ENCODE measurements at regions not wholly inside any gene's neighbourhood (a gene's known extent, or its start where the extent isn't known, plus 50 kb on each side); places are given as distances from the start of the nearest gene placed in this dataset.

GRCh38 chr12:45490232-45490881, 239.1 kb upstream of the ARID2 start:
- no peaks in the 10 kb centered on the region for H4K20me1 ChIP-seq (ENCODE audit: low read length)
- H2AFZ ChIP-seq (ENCODE audit: low read length) = no peak overlapping the region
- intact Hi-C loops (cut with micrococcal nuclease) = no loop called here
- H3F3A ChIP-seq (ENCODE audit: low read length, unreplicated experiment) = no peaks in the 10 kb centered on the region
- H3K27me3 ChIP-seq (ENCODE audit: low read length) = no peaks in the 10 kb centered on the region
- H3K4me2 ChIP-seq (ENCODE audit: low read length) = no peak overlapping the region
- BruUV-seq (replicated peaks) = no TSS peak
- no peaks in the 10 kb centered on the region for H3K9me3 ChIP-seq (ENCODE audit: low read length)
- POLR2A ChIA-PET (ENCODE audit: unreplicated experiment) = no interaction called here
- no peaks in the 10 kb centered on the region for H3K79me2 ChIP-seq (ENCODE audit: low read length)
- H3K9me2 ChIP-seq (replicated peaks; ENCODE audit: low read length) = no peaks in the 10 kb centered on the region
- 0 out of 2 replicates have a peak, but pooled peaks have one; percentile 34 for TF ChIP-seq CTCF (conservative IDR thresholded peaks at IDR 0.05; ENCODE audit: low read depth, low read length)
- no peak for TF ChIP-seq EZH2phosphoT487 (IDR thresholded peaks at IDR 0.05; ENCODE audit: borderline replicate concordance, low read length)
- TF ChIP-seq EZH2 (IDR thresholded peaks at IDR 0.05; ENCODE audit: low read length, unreplicated experiment) = no peak
- peak; percentile 30 for DNase-seq
- H3K9ac ChIP-seq (ENCODE audit: low read length) = no peak overlapping the region
- no peak overlapping the region for H3K27ac ChIP-seq (ENCODE audit: low read length)
- no peaks in the 10 kb centered on the region for H3K4me1 ChIP-seq (ENCODE audit: insufficient read depth, low read length)
- no peak overlapping the region for H3K4me3 ChIP-seq (ENCODE audit: low read length)
- H3K36me3 ChIP-seq (ENCODE audit: low read depth, low read length) = no peaks in the 10 kb centered on the region
- CTCF ChIA-PET = interaction anchor here (0.9 kb wide), 1 partner anchor 1475 kb away, joined by 3 read pairs; no protein-coding TSS in a partner anchor
- peak; percentile 46 for ATAC-seq

GRCh38 chr12:45494279-45494678, 235.2 kb upstream of the ARID2 start:
- TF ChIP-seq EZH2phosphoT487 (IDR thresholded peaks at IDR 0.05; ENCODE audit: borderline replicate concordance, low read length) = no peak
- TF ChIP-seq EZH2 (IDR thresholded peaks at IDR 0.05; ENCODE audit: low read length, unreplicated experiment) = no peak
- TF ChIP-seq CTCF (conservative IDR thresholded peaks at IDR 0.05; ENCODE audit: low read depth, low read length) = no peak
- no peaks in the 10 kb centered on the region for H3K4me1 ChIP-seq (ENCODE audit: insufficient read depth, low read length)
- ATAC-seq (no peak), DNase-seq (no peak)
- H3K36me3 ChIP-seq (ENCODE audit: low read depth, low read length) = no peaks in the 10 kb centered on the region
- H3K9ac ChIP-seq (ENCODE audit: low read length) = no peak overlapping the region
- H4K20me1 ChIP-seq (ENCODE audit: low read length) = no peaks in the 10 kb centered on the region
- H3K9me3 ChIP-seq (ENCODE audit: low read length) = no peaks in the 10 kb centered on the region
- CTCF ChIA-PET = no interaction called here
- H3K27ac ChIP-seq (ENCODE audit: low read length) = no peak overlapping the region
- H3K4me2 ChIP-seq (ENCODE audit: low read length) = no peak overlapping the region
- intact Hi-C loops (cut with micrococcal nuclease) = no loop called here
- no peaks in the 10 kb centered on the region for H3F3A ChIP-seq (ENCODE audit: low read length, unreplicated experiment)
- no peak overlapping the region for H3K4me3 ChIP-seq (ENCODE audit: low read length)
- no peaks in the 10 kb centered on the region for H3K79me2 ChIP-seq (ENCODE audit: low read length)
- H2AFZ ChIP-seq (ENCODE audit: low read length) = no peak overlapping the region
- no peaks in the 10 kb centered on the region for H3K27me3 ChIP-seq (ENCODE audit: low read length)
- H3K9me2 ChIP-seq (replicated peaks; ENCODE audit: low read length) = no peaks in the 10 kb centered on the region
- no TSS peak for BruUV-seq (replicated peaks)
- POLR2A ChIA-PET (ENCODE audit: unreplicated experiment) = no interaction called here

GRCh38 chr12:45498645-45499044, 230.9 kb upstream of the ARID2 start:
- Histone ChIP-seq H3F3A (ENCODE audit: low read length, unreplicated experiment) (no peaks in the 10 kb centered on the region), H3K27me3 (ENCODE audit: low read length) (no peaks in the 10 kb centered on the region), H3K4me3 (ENCODE audit: low read length) (no peak overlapping the region), H3K9me2 (replicated peaks; ENCODE audit: low read length) (no peaks in the 10 kb centered on the region), H3K79me2 (ENCODE audit: low read length) (no peaks in the 10 kb centered on the region), H4K20me1 (ENCODE audit: low read length) (no peaks in the 10 kb centered on the region), H3K36me3 (ENCODE audit: low read depth, low read length) (no peaks in the 10 kb centered on the region), H3K4me1 (ENCODE audit: insufficient read depth, low read length) (no peaks in the 10 kb centered on the region), H2AFZ (ENCODE audit: low read length) (no peak overlapping the region), H3K9me3 (ENCODE audit: low read length) (no peaks in the 10 kb centered on the region), H3K4me2 (ENCODE audit: low read length) (no peak overlapping the region), H3K27ac (ENCODE audit: low read length) (no peak overlapping the region), H3K9ac (ENCODE audit: low read length) (no peak overlapping the region)
- ATAC-seq = no peak
- DNase-seq = no peak
- TF ChIP-seq EZH2phosphoT487 (IDR thresholded peaks at IDR 0.05; ENCODE audit: borderline replicate concordance, low read length) (no peak), EZH2 (IDR thresholded peaks at IDR 0.05; ENCODE audit: low read length, unreplicated experiment) (no peak), CTCF (conservative IDR thresholded peaks at IDR 0.05; ENCODE audit: low read depth, low read length) (no peak)
- POLR2A ChIA-PET (ENCODE audit: unreplicated experiment) = no interaction called here
- no TSS peak for BruUV-seq (replicated peaks)
- CTCF ChIA-PET = no interaction called here
- intact Hi-C loops (cut with micrococcal nuclease) = no loop called here

Measured in PC-3 (cell line).